BLaER1 (cell line): ENCODE measurements at regions not wholly inside any gene's neighbourhood (a gene's known extent, or its start where the extent isn't known, plus 50 kb on each side); places are given as distances from the start of the nearest gene placed in this dataset.

Experiments used
- H3K27ac ChIP-seq: shearing (Covaris generic); formaldehyde crosslinking; 2 replicates; pipeline ENCODE4 v1.8.1; 2022
- H3K27me3 ChIP-seq: shearing (Covaris generic); formaldehyde crosslinking; 2 replicates; pipeline ENCODE4 v1.8.1; 2022
- H3K36me3 ChIP-seq: shearing (Covaris generic); formaldehyde crosslinking; 2 replicates; pipeline ENCODE4 v1.8.1; 2022
- H3K4me1 ChIP-seq: shearing (Covaris generic); formaldehyde crosslinking; 2 replicates; pipeline ENCODE4 v1.8.1; 2022
- H3K4me2 ChIP-seq: shearing (Covaris generic); formaldehyde crosslinking; 2 replicates; pipeline ENCODE4 v1.8.1; 2022
- H3K4me3 ChIP-seq: shearing (Covaris generic); formaldehyde crosslinking; 2 replicates; pipeline ENCODE4 v1.8.1; 2022
- H3K9ac ChIP-seq: shearing (Covaris generic); formaldehyde crosslinking; 2 replicates; pipeline ENCODE4 v1.8.1; 2022
- H3K9me3 ChIP-seq: shearing (Covaris generic); formaldehyde crosslinking; 2 replicates; pipeline ENCODE4 v1.8.1; 2022
- H4K20me1 ChIP-seq: shearing (Covaris generic); formaldehyde crosslinking; 2 replicates; pipeline ENCODE4 v1.8.1; 2022
- Cebpa-rat ChIP-seq: shearing (Covaris generic); IDR thresholded peaks from 2 replicates; pipeline ENCODE4 v1.8.1; 2022

DNA sequence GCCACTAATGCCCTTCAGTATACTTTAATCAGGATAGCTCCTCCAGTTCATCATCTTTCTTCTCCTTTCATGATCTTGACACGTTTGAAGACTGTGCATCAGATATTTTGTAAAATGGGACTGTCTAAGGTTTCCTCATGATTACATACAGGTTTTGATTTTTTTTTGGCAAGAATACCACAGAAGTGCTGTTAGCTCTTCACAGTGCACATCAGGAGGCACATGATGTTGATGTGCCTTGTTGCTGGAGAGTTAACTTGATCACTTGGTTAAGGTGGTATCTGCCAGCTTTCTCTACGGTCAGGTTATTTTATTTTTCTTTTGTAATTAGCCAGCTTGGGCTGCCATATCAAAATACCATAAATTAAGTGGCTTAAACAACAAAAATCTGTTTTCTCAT lies 128.6 kb upstream of the IVNS1ABP start:
- Histone ChIP-seq H3K4me1 (no peaks in the 10 kb centered on the region), H3K36me3 (no peaks in the 10 kb centered on the region), H3K4me3 (no peak overlapping the region), H3K27ac (no peak overlapping the region), H3K27me3 (no peaks in the 10 kb centered on the region), H3K4me2 (no peak overlapping the region), H3K9me3 (no peaks in the 10 kb centered on the region), H4K20me1 (no peaks in the 10 kb centered on the region), H3K9ac (no peak overlapping the region)
- TF ChIP-seq Cebpa-rat: no peak

GRCh38 chr1:185444676-185445075 lies 127.6 kb upstream of the IVNS1ABP start:
- Histone ChIP-seq H3K4me2 (no peak overlapping the region), H3K4me3 (no peak overlapping the region)
- TF ChIP-seq Cebpa-rat: no peak

GRCh38 chr1:185442050-185442449 lies 125.0 kb upstream of the IVNS1ABP start:
- no peaks in the 10 kb centered on the region for H3K9me3 ChIP-seq
- no peaks in the 10 kb centered on the region for H3K36me3 ChIP-seq
- no peak overlapping the region for H3K4me3 ChIP-seq
- H3K4me2 ChIP-seq: no peak overlapping the region
- no peak overlapping the region for H3K9ac ChIP-seq
- H3K27me3 ChIP-seq: no peaks in the 10 kb centered on the region
- no peak for TF ChIP-seq Cebpa-rat
- H3K4me1 ChIP-seq: no peaks in the 10 kb centered on the region
- no peak overlapping the region for H3K27ac ChIP-seq
- H4K20me1 ChIP-seq: no peaks in the 10 kb centered on the region

More at GRCh38 chr1:185444676-185445075, 127.6 kb upstream of the IVNS1ABP start:
- H3K9me3 ChIP-seq: no peaks in the 10 kb centered on the region
- no peaks in the 10 kb centered on the region for H3K4me1 ChIP-seq
- no peak overlapping the region for H3K9ac ChIP-seq
- no peaks in the 10 kb centered on the region for H4K20me1 ChIP-seq
- no peak overlapping the region for H3K27ac ChIP-seq
- H3K36me3 ChIP-seq: no peaks in the 10 kb centered on the region
- no peaks in the 10 kb centered on the region for H3K27me3 ChIP-seq

DNA sequence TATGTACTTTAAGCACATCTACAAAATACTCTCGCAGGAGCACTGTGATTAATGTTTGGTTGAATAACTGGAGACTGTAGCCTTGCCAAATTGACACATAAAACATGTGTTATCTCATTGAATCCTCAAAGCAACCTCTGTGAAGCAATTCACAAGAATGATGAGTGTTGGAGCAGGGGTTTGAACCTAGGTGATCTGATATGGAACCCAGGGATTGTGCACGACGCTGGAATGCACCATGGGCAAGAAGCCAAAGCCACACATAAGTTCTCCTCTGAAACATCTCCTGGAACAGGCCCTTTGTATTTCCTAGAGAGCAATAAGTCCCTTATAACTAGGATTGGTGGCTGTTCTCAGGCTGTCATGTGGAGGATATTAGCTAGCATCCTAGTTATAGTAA lies 124.6 kb upstream of the IVNS1ABP start:
- no peak overlapping the region for H3K9ac ChIP-seq
- no peaks in the 10 kb centered on the region for H3K4me1 ChIP-seq

GRCh38 chr1:185440877-185441276 lies 123.8 kb upstream of the IVNS1ABP start:
- no peaks in the 10 kb centered on the region for H3K36me3 ChIP-seq
- H3K9me3 ChIP-seq: no peaks in the 10 kb centered on the region
- H3K27me3 ChIP-seq: no peaks in the 10 kb centered on the region
- no peak overlapping the region for H3K27ac ChIP-seq
- TF ChIP-seq Cebpa-rat: no peak
- H3K4me3 ChIP-seq: no peak overlapping the region
- H3K4me1 ChIP-seq: no peaks in the 10 kb centered on the region
- H3K4me2 ChIP-seq: no peak overlapping the region
- H3K9ac ChIP-seq: no peak overlapping the region
- no peaks in the 10 kb centered on the region for H4K20me1 ChIP-seq

More for the DNA sequence above, 124.6 kb upstream of the IVNS1ABP start:
- no peak overlapping the region for H3K4me2 ChIP-seq
- H4K20me1 ChIP-seq: no peaks in the 10 kb centered on the region
- no peak overlapping the region for H3K4me3 ChIP-seq
- no peaks in the 10 kb centered on the region for H3K9me3 ChIP-seq
- no peaks in the 10 kb centered on the region for H3K27me3 ChIP-seq
- no peak for TF ChIP-seq Cebpa-rat
- H3K27ac ChIP-seq: no peak overlapping the region
- H3K36me3 ChIP-seq: no peaks in the 10 kb centered on the region

DNA sequence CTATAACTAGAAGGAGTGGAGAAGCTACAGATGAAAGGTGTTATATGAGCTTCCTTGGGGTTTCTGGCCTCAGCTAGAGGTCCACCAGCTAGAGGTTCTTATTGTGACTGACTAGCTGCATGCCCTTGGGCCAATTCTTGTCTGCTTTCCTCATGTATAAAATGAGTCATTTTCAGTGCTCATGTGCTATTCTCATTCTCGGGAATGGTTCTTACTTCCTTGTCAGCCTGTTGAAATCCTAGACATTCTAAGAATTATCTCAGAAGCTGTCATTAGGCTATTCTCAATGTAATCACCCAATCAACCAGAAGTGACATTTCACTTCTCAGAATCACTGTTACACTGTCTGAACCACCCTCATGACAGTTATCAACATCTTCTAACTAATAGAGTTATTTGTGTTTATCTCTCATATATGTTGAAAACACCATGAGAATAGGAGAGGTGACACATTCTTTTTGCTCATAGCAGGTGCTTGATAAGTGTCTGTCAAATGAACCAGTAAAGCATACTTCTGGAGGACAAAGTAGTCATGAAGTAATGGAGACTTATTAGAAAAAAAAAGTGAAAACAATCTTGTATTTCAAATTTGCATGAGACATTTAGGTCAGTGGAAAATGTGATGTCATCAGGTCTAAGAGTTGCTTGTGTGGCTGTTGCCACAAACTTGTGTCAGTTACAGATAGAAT lies 122.8 kb upstream of the IVNS1ABP start:
- Histone ChIP-seq H4K20me1 (no peaks in the 10 kb centered on the region), H3K27ac (no peak overlapping the region), H3K9ac (no peak overlapping the region), H3K9me3 (no peaks in the 10 kb centered on the region), H3K36me3 (no peaks in the 10 kb centered on the region), H3K4me2 (no peak overlapping the region), H3K4me3 (no peak overlapping the region), H3K4me1 (no peaks in the 10 kb centered on the region), H3K27me3 (no peaks in the 10 kb centered on the region)
- no peak for TF ChIP-seq Cebpa-rat

DNA sequence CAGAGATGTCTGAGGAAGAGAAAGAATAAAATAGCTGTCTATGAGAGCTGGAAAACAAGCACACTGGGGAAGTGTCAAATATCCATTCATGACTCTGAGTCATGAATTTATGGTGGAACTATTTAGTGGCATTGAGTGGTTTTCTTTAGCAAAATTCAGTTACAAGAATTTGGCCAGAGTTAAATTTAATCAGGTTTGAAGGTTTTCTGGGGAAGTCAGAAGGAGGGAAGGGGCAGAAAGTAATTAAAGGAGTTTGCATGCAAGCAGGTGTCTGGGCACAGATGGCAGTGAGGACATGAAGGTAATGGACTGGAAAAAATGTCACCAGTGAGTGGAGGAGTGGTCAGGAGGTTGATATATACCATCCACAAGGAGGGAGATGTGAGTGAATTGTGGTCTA lies 121.9 kb upstream of the IVNS1ABP start:
- H3K27ac ChIP-seq: no peak overlapping the region
- H4K20me1 ChIP-seq: no peaks in the 10 kb centered on the region
- H3K4me1 ChIP-seq: no peaks in the 10 kb centered on the region
- no peak overlapping the region for H3K9ac ChIP-seq
- H3K4me3 ChIP-seq: no peak overlapping the region
- TF ChIP-seq Cebpa-rat: no peak
- H3K4me2 ChIP-seq: no peak overlapping the region
- H3K27me3 ChIP-seq: no peaks in the 10 kb centered on the region
- no peaks in the 10 kb centered on the region for H3K36me3 ChIP-seq
- H3K9me3 ChIP-seq: no peaks in the 10 kb centered on the region

DNA sequence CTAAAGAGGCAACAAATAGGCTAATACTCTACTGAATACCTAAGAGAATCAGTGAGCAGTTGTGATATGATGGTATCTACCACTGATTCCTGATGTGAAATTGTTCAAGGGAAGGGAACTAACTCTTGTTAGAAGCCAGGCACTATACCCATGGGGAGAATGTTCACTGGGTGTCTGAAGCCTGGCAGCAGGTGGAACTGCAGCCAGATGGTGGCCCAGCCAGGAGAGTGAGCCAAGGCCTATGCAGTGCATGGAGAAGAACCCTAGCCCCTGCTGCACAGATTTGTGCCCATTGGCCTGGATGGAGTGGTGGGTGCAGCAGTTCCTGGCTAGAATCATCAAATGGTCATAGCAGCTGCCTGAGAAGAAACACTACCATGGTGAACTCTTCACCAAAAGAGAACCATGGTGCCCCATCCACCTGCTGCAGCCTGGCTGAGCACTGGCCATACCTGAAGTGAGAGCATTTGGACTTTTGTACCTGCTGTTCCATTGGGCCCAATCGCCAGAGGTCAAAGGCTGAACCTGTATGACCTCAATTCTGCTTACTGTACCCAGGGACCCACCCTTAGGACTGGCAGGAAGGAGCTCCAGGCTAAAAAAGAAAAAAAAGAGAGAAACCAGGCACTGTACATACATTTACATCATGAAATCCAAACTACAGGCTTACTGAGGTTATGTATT lies 118.8 kb upstream of the IVNS1ABP start:
- Histone ChIP-seq H3K9me3 (no peaks in the 10 kb centered on the region), H3K4me2 (no peak overlapping the region), H3K36me3 (no peaks in the 10 kb centered on the region), H3K4me1 (no peaks in the 10 kb centered on the region), H3K27ac (no peak overlapping the region), H3K27me3 (no peaks in the 10 kb centered on the region), H3K9ac (no peak overlapping the region), H3K4me3 (no peak overlapping the region), H4K20me1 (no peaks in the 10 kb centered on the region)
- no peak for TF ChIP-seq Cebpa-rat

DNA sequence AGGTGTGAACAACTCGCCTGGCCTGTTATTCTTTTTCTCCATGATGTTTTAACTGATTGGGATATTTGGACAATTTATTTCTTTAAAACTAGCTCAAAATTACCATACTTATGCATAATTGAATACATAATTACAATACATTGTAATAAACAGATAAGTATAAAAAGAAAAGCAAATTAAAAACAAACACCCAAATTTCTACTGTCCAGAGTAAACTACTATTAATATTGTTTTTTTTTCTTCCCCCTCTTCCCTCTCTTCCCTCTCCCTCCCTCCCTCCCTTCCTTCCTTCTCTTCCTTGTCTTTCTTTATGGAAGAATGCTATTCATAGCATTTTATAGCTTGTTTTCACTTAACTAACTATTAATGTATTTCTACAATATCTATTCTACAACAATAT lies 117.7 kb upstream of the IVNS1ABP start:
- H3K4me1 ChIP-seq: no peaks in the 10 kb centered on the region

DNA sequence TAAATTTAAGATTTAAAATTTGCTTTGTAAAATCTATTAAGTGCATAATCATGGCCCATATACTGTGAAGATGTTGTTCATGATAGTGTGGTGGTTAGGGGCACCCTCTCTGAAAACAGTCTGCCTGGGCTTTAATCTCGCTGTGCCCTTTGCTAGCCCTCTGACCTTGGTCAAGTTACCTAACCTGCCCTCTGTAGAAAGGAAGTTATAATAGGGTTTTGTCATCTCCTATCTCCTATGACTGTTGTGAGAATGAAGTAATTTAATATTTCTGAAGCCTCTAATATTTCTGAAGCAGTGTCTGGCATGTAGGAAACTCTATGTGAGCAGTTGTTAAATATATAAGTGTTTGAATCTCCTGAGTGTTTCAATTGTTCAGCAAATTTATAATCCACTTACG lies 116.6 kb upstream of the IVNS1ABP start:
- Histone ChIP-seq H3K36me3 (no peaks in the 10 kb centered on the region), H4K20me1 (no peaks in the 10 kb centered on the region), H3K4me2 (no peak overlapping the region), H3K4me3 (no peak overlapping the region), H3K9me3 (0 out of 2 replicates have a peak, but pooled peaks cover 3% of the 10 kb centered on the region), H3K27me3 (no peaks in the 10 kb centered on the region), H3K27ac (no peak overlapping the region), H3K4me1 (no peaks in the 10 kb centered on the region), H3K9ac (no peak overlapping the region)
- TF ChIP-seq Cebpa-rat: no peak

More for the DNA sequence above, 117.7 kb upstream of the IVNS1ABP start:
- Histone ChIP-seq H4K20me1 (no peaks in the 10 kb centered on the region), H3K36me3 (no peaks in the 10 kb centered on the region), H3K9ac (no peak overlapping the region), H3K9me3 (0 out of 2 replicates have a peak, but pooled peaks cover under 1% of the 10 kb centered on the region), H3K4me3 (no peak overlapping the region), H3K4me2 (no peak overlapping the region), H3K27ac (no peak overlapping the region), H3K27me3 (no peaks in the 10 kb centered on the region)
- no peak for TF ChIP-seq Cebpa-rat
